GM18868 (cell line): ENCODE measurements at regions not wholly inside any gene's neighbourhood (a gene's known extent, or its start where the extent isn't known, plus 50 kb on each side); places are given as distances from the start of the nearest gene placed in this dataset.

ENCODE experiments used
- ATAC-seq: cut with Tn5 transposase; IDR thresholded peaks from one replicate; pipeline ENCODE4 v1.9.1; 2021; ENCODE audit warnings: mild to moderate bottlenecking, moderate library complexity; ENCODE audit not compliant: unreplicated experiment

DNA sequence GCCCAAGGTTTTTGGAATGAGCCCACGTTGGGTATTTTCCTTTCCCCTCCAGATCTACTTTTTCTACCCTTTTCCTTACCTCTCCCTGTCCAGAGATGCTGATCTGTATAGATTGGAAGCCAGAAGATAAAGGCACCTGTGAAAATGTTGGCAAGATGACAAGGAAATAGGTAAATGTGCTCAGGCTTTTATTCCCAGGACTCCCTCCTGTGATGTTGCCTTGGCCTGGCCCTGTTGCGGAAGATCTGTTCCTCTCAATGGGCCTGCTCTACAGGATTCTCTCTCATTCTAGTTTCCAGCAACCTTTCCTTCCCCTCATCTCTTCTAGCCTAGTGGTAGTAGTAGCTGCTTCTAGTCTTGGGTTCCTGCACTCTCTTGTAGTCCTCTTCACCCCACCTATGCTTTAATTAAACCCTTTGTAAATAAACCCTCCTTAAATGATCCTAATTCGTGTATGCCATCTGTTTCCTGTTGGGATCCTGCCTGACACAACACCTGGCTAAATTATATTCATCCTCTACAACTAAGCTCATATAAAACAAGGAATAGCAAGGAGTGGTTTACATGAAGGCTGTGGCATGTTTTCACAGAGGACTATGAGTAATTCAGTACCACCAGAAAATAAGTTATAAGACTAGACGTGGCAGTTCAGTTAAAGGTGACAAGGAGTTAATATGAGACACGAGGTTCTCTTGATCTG, 95.7 kb upstream of the MAOA start:
- ATAC-seq: no peak

DNA sequence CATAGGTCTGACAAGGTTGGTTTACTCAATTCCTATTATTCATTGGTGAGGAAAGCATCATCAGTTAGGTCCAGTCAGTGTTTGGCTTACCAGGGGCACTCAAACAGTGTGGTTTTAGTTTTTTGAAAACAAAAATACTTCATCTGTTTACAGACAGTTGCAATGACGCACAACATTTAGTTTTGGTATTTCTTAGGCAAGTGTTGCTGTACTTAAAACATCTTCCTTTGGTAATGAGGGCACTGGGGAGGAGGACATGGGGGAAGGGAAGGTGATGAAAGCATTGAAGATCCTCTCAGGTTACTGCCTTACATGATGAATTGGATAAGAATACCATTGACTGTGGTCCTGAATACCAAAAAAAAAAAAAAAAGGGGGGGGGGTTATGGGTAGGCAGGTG, 93.7 kb upstream of the MAOA start:
- ATAC-seq: no peak

DNA sequence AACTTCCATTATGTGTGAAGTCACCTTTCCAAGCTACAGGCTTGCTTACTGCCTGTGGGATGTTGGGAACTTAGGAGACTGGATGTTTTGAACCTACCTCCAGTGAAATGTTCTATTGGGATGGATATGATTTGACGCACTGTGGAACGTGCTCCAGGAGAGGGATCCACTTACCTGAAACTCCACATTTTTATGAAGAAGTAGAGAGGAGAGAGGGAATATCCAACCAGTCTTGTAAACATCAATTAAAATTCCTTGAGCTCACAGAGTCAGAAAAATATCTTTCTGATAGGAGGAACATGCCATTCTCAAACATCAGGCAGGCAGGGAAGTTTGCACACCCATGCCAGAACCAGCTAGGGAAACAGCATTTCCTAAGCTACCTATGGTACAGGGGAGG, 91.1 kb upstream of the MAOA start:
- ATAC-seq: no peak

DNA sequence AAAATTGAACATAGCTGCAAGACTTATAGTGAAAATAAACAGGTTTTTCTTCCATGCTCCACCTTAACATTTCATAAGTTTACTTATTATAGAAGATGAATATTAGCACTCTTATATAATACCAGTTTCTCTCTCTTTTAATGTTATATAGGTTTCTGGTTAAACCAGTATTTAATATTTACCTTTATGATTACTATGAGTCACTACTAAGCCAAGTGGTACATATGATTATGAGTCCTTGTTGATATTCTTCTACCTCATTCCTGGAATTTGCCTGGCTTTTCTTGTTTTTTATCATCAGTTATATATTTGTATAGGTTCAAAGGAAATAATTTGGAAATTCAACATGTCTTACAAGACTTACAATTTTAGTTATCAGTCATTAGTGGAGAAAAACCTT, 89.9 kb upstream of the MAOA start:
- no peak for ATAC-seq

DNA sequence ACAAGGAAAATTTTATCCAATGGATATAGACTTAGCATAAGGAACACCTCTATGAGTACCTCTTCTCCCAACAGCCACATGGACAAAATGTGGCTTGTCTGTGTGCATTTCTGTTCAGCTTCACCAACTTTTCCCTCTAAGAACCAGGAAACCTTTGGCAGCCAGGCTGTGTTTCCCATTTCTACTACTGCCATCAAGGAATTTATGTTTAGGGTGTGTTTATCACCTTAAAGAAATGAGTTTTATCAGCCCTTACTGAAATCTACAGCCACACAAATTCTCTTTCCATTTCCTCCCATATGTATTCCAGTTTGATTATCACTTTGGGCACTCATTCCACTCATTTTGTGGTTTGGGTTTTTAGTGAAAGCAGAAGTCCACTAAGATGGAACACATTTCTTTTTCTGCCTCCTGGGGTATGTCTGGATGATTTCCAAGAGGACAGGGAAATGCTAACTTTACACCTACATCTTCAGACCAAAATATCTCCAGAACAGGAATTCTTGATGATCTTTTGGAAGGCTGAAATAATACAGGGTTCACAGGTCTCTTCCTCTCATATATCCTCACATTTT, 82.6 kb upstream of the MAOA start:
- ATAC-seq: no peak

DNA sequence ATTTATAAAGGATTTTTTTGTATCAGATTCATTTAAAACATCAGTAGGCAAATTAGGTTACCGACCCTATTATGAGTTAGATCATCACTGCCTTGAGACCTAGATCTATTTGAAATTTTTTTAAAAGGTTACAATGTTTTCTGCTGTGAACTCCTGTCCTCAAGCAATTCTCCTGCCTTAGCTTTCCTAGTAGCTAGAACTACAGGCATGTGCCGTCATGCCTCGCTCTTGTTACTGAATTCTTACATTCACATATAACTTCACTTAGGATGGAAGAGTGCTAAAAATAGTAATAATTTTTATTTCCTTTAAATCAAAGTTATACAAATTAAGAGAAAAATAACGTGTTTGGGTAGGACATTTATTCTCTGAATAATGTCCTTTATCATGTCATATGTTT, 75.5 kb upstream of the MAOA start:
- ATAC-seq: no peak

DNA sequence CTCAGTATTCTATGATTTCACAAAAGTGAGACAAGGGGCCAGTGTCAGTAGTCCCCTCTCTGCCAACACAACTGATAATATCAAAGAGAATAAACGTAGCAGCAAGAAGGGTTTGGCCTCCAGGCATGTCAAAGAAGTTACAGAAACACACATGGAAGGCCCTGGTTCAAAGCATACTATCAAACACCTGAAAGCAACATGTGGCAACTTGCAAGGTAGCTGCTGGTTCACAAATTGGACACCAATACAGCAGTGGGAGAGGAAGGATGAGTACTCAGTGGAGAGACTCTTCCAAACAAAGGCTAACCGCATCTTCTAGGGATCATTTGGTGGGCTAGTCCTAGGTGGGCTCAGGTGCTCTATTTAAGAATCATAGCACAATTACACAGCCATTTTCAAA, 74.9 kb upstream of the MAOA start:
- no peak for ATAC-seq

DNA sequence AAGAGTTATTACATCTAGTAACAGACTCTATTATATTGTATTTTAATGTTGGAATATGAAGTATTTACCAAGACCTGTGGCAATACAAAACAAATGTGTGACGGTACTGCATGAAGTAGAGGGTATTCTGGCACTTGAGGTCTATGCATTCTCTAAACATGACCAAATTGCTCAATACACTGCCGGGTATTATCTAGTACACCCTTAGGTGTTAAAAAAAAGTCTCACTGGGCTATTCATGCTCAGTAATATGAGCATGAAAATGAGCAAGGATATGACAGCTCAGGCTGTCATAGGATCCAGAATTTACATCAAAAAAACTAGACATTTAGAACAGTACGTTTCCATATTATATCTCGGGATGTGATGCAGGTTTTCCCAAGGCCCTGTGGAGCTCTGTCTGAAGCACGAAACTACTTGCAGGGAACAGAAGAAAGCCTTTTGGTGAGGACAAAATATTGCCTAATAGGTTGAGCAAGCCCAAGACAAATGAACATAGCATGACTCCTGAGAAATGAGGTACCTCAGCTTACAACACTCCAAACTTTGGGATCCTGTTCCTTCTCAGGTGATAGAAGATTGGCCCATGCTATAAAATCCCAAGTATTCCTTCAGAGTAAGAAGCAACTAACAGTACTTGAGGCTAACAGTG, 74.1 kb upstream of the MAOA start:
- no peak for ATAC-seq

DNA sequence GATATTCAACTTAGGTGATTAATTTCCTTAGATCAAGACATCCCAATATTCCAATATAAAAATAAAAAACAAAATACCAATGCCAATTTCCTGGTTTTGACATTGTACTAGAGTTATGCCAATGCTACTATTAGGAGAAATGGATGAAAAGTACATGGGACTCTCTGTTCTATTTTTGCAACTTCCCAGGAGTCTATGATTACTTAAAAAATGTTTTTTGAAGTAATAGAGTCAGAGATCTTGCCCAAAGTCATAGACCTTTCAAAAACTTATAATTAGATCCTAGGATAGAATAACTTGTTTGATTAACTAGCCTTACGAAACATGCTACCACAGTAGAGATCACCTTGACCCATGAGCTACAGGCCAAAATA, 73.6 kb upstream of the MAOA start:
- no peak for ATAC-seq

DNA sequence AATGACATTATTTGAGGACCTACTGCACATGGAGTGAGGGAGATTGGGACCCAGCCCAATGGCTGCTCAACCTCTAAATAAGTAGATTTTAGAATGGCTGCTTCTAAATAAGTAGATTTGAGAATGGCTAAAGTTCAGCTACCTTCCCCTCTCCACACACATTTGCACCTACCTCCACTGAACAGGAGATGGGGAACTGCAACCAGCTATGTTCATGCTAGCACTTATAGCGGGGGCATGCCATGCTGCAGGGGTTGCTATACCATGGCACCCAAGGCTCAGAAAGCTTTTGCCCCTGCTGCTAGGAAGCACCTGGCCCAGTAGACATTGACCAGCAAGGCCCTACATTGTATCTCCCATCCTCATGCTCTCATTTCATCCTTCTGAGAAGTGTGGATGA, 70.2 kb upstream of the MAOA start:
- ATAC-seq: no peak

DNA sequence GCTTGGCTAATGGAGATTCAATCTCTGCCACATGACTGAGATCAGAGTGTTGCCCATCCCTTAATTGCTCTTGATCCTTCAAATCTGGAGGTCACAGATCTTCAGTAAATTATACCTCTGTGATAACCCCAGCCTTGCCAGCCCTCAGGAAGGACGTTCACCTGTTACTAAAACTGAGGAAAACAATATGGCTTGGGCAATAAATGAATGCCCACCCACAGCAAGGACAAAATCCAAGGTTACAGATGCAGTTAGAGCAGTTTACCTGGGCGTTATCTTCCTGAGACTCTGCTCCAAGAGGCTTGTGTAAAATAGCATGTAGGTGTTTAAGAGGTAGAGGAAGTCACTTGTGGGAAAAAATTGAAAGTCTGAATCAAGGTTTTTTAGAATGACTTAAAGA, 69.3 kb upstream of the MAOA start:
- no peak for ATAC-seq

DNA sequence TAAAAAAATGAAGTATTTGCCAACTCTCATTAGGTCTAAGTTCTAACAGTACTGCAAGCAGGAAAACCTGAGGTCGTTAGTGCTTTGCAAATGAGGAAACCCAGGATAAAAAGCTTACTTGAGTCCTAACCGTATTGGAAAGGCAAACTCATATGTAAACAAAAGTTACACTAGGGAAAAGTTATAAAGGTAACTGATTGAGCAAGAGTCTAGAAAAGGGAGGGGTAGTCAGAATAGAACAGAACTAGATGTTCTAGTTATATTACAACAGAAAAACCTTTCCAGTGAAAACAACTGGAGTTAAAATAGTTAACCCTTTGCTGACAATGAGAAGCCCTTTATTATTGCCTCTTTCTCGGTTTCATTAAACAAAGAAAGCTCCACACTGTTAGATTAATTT, 66.4 kb upstream of the MAOA start:
- no peak for ATAC-seq

DNA sequence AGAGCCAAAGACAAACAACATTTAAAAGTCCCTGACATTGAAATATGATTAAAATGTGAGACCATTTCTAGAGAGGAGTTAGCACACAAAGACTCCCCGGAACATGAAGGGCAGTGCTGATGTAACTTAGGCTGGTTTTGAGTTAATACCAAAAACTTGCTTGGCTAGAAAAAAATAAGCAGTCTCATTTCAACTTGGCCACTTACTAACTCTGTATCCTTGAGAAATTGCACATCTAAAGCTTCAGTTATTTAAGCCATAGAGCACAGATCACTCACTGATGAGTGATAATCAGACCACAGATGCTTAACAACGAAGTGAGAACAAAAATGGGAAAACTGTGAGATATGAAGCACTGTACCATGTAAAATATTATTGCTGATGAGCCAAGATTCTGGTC, 65.9 kb upstream of the MAOA start:
- ATAC-seq: no peak

DNA sequence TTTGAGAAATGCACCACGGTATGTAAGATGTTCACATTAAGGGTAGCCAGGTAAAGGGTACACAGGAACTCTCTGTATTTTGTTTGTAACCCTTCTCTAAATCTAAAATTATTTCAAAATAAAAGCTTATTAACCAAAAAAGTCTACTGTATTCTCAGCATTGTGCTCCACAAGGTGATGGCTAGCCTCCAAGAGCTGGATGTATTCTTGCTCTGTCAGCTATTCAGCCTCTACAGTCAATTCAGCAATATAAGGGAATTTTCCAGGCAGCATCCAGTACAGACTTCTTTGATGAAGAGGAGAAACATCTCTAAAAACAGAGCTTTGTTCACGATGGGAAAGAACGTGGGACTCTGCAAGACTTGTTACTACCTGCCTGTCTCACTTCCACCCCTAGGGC, 63.5 kb upstream of the MAOA start:
- no peak for ATAC-seq

DNA sequence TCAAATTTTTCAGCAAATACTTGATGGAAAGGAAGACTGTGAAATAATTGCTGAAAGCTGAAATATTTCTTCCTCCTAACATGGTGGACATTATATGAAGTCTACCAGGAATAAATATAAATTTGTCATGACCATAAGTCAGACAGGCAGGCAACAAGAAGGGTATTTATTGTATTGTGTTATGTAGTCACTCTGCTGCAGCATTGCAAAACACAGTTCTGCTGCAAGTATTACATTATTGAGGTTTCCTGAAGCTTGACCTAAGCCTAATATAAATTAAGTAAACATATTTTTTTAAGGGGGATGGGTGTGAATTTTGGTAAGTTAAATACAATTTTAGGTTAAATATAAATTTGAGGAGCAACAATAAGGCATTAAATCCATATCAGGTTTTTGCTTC, 60.2 kb upstream of the MAOA start:
- no peak for ATAC-seq

DNA sequence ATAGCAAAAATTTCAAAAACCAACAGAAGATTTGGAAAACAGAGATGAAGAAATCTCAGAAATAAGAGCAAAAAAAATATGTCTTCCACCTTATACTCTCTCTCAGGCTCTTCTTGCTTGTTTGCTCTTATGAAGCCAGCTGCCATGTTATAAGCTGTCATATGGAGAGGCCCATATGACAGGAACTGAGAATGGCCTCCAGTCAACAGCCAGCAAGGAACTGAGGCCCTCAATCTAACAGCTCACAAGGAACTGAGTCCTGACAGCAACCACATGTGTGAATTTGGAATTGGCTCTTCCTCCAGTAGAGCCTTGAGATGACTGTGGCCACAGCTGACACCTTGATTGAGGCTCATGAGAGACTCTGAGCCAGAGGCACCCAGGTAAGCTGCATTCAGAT, 51.3 kb upstream of the MAOA start:
- no peak for ATAC-seq

DNA sequence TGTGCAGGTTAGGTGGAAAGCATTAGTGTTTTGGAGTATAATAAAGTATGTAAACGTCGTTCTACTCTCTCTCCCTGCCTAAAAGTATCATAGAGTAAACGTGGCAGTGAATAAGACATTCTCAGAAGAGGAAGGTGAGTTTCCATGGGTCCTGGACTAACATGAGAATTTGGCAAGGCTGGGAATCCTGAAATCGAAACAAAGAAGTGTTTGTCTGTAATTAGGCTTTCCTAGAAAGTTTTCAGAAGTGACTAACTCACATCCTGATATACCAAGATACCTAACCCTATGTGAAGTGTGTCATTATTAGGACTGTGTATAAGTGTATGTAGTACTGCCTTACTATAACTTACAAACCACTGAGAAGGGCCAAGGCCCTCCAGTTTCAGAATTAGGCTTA, 50.7 kb upstream of the MAOA start:
- no peak for ATAC-seq
